GM19240 (cell line): ENCODE measurements at regions not wholly inside any gene's neighbourhood (a gene's known extent, or its start where the extent isn't known, plus 50 kb on each side); places are given as distances from the start of the nearest gene placed in this dataset.
"Not testable (repeated sequence)": the region's sequence is repeated elsewhere in the genome, so short reads cannot be mapped to it uniquely, and the experiment has no call there.

ENCODE experiments used
- DNase-seq: peaks from one replicate; pipeline ENCODE4 v3.0.0; 2011; ENCODE audit warnings: low spot score; ENCODE audit not compliant: insufficient read length

DNA sequence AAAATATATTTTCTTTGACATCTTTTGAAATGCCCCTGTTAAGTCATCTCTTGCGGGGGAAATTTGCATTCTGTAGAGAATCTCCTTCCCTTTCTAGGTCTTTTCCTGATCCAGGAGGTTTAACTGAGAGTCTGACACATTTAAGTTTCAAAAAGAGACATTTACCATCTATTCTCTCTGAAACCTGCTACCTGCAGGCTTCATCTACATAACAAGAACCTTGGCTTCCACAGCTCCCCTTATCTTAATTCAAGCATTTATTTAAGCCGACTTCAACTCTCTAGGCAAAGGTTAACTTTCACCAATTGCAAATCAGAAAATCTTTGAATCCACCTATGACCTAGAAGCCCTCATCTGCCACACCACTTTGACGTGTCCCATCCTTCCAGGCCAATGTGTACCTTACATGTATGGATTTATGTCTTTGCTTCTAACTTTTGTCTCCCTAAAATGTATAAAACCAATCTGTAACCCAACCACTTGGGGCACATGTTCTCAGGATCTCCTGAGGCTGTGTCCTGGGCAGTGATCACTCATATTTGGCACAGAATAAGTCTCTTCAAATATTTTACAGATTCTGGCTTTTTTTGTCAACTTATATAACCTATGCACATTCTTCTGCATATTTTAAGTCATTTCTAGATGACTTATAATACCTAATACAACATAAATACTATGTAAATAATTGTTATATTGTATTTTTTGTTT is 666.7 kb downstream of the UTRN start:
- DNase-seq = no peak

DNA sequence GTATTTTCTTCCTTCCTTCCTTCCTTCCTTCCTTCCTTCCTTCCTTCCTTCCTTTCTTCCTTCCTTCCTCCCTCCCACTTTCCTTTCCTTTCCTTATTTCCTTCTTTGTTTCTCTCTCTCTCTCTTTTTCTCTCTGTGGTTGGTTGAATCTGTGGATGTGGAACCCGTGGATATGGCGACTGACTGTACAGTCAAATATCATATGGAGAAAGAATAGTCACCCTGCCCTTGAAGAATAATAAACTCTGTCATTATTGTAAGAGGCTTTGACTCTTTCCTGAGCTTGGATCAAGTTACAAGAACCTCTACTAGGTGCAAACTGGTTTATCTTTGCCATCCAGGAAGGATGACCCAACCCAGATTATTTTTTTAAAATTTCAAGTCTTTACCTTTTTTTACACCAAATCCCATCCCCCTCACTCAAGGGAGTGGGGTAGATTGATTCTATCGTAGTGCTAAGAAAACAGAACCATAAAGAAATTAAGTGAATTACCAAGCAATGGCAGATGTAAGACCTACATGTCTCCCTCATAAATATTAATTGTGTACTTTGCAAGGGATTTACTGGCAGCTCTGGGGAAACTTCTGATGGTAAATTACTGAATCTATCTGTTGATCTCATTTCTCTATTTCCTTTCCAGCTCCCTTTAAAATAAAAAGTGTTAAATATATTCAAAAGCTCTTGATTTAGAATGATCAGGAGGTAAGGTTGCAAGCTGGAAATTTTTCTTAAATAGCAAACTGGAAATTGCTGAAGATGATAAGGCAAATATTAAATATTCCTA is 667.5 kb downstream of the UTRN start:
- no peak for DNase-seq

DNA sequence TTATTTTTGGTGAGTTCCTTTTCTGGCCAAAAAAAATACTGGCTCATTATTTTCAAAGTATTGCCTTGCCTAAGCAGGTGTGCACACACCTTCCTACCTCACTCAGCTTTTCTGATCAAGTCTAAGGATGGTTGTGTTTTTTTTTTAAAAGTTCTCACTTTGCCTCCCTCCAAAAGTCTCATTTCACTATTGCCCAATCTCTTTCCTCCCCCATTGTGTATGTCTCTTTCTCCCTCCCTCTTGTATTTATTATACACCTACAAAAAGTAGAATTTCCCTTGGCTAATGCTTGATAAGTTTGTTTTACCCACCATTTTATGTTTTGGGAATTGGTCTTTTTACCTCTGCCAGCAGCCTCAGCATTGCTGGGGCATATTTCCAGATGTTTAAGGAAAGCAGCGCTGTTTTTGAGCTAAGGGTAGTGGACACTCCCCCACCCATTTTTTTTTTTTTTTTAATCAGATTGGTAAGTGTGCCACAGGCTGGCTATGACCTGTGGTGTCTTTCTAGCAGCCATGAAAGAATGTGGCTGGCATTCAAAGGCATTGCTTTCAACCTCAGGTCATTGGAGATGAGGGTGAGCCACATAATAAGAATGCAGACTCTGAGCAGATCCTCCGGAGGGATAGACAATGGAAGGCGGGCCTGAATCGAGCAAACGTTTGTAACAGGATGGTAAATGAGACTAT is 668.6 kb downstream of the UTRN start:
- DNase-seq = no peak

DNA sequence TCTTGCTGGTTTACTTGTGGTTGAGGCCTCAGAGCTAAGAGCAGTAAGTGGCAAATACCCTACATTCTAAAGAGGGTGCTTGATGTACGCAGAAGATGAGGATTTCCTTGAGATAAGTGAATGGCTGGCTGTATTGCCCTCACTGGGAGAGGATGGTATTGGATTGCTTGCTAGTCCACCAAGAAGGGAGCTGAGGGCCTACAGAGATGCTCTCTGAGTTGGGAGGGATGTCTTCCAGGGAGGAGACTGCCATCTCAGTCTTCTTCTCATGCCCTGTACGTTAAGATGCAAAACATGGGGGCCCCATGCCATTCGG is 669.1 kb downstream of the UTRN start:
- DNase-seq = no peak

DNA sequence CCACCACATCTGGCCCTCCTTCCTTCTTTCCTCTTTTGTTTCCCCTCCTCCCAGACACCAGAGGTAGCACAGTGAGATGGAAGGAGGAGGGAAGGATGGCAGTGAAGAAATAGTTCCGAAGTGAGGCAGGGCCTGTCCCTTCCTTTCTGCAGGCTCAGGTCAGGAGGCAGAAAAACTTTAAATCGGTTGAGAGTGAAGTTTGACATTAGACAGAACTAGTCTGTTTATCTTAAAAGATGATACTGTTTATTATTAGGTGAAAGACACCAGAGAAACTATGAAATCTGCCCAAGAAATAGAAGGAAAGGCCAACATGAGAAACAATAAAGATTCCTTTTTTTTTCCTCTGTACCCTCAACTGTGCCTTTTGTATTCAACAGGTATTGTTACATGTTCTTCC is 670.3 kb downstream of the UTRN start:
- DNase-seq = no peak

DNA sequence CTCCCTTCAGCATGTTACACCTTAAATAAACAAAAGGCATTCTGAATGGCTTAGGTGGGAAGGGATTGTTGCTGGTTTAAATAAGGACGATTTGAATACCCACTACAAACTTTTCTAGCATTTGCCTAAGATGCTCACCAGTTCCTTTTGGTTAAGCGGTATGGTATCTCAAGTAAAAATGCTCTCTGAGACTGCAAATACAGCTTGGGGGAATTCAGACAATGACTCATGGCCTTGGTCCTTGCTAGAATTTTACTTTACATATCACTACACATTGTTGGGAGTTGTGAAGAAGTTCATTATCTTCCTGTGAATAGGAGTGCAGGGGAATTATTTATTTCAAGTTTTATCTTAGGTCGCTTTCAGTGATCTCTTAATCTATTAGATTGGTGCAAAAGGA is 670.7 kb downstream of the UTRN start:
- no peak for DNase-seq

DNA sequence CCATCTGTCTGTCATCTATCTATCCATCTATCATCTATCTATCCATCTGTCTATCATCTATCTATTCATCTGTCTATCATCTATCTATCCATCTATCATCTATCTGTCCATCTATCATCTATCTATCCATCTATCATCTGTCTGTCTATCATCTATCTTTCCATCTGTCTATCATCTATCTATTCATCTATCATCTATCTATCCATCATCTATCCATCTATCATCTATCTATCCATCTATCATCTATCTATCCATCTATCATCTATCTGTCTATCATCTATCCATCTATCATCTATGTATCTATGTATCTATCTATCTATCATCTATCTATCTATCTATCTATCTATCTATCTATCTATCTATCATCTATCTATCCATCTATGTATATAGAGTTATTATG is 671.6 kb downstream of the UTRN start:
- DNase-seq = not testable (repeated sequence)

DNA sequence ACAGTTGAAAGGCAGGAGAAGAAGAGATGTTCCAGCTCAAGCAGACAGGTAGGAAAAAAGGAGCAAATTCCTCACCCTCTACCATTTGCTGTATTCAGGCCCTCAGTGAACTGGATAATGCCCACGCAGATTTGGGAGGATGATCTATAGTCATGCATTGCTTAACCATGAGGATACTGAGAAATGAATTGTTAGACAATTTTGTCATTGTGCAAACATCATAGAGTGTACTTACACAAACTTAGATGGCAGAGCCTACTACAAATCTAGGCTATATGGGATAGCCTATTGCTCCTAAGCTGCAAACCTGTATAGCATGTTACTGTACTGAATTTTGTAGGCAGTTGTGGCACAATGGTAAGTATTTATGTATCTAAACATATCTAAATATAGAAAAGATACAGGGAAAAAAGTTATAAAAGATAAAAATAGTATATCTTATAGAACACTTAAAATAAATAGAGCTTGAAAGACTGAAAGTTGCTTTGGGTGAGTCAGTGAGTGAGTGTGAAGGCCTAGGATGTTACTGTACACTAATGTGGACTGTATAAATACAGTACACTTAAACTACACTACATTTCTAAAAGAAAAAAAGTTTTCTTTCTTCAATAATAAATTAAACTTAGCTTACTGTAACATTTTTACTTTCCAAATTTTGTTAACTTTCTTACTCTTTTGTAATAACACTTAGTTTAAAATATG is 672.3 kb downstream of the UTRN start:
- no peak for DNase-seq

DNA sequence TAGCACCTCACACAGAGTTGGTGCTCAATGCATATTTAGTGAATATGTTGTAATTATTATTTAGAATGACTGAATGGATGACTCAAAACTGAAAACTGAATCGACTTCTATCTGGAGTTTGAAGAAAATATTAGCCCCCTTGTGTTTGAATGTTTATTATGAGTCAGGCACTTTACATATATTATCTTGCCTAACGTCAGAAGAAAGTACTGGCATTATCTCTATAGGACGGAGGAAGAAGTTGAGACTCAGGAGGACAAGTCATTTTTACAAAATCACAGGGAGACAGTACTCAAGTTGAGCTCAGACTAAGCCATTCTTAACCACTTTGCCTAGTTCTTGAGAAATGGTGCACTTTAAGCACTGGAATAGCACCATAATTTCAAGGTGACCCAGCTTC is 684.0 kb downstream of the UTRN start:
- no peak for DNase-seq

DNA sequence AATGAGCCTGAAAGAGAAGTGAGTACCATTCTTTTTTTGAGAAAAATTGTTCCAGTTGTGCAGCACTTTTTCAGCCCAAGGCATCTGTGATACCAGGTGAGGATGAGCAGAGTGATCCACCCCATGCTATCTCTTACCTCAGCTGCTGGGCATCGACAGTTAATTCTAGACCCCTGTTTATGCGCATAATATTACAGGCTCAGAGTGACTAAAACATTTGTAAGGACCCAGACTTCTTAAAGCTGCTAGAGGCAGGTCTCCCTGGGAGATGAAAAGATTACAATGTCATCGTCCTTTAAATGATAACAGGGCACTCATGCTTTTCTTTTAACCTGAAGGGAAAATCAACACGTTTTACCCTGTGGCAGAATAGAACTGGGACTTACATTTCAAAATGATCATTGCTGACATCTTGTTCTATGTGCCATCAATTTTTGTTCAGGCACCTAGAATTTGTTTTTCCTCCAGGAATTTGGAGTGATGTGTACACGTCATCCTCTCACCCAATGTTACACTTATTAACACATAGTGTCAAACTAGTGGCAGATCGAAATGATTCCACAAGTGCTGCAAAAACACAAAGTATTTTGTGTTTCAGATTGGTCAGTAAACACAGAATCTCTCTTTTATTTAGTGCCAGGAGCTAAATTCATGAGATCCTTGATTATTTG is 684.6 kb downstream of the UTRN start:
- DNase-seq = no peak

DNA sequence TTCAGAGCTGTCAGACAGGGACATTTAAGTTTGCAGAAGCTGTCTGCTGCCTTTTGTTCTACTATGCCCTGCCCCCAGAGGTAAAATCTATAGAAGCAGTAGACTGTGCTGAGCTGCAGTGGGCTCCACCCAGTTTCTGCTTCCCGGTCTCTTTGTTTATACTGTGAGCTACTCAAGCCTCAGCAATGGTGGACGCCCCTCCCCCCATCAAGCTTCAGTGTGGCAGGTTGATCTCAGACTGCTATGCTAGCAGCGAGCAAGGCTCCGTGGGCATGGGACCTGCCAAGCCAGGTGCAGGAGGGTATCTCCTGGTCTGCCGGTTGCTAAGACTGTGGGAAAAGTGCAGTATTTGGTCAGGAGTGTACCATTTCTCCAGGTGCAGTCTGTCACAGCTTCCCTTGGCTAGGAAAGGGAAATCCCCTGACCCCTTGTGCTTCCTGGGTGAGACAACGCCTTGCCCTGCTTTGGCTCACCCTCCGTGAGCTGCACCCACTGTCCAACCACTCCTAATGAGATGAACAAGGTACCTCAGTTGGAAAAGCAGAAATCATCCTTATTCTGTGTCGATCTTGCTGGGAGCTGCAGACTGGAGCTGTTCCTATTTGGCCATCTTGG is 692.2 kb downstream of the UTRN start:
- DNase-seq = not testable (repeated sequence)

DNA sequence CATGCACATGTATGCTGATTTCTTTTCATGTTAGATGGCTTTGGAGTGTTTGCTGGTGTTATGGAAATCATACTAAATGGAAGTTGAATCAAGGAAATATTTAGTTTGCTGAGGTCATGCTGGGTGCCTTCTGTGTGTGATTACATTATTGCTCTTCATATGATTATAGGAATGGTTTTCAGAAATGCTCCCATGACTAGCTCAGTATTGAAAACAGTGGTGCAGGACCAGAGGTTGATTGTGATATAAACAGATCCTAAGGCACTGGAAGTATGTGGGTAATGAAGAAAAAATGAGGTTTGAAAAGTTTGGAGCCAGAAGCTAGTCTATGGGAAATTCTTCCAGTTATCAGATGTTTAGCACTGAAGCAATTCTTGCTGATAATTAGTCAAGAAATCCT is 693.1 kb downstream of the UTRN start:
- DNase-seq = no peak

DNA sequence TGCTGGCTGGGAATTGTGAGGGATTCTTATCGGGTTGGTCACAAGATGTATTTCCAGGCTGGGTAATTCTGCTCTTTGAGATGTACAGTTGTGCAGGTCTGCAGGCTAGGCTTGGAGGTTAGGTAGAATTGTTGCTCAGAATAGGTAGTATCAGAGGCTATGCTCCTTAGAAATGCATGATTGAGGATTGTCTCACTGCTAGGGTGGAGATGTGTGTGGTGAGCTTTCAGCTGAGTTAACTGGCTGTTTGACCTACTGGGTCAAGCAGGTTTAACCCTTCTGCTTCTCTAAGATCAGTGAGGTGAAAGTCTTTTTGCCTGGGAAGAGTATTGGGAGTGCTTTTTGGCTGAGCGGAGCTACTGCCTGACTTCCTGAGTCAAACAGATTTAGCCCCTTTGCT is 701.1 kb downstream of the UTRN start:
- no peak for DNase-seq

DNA sequence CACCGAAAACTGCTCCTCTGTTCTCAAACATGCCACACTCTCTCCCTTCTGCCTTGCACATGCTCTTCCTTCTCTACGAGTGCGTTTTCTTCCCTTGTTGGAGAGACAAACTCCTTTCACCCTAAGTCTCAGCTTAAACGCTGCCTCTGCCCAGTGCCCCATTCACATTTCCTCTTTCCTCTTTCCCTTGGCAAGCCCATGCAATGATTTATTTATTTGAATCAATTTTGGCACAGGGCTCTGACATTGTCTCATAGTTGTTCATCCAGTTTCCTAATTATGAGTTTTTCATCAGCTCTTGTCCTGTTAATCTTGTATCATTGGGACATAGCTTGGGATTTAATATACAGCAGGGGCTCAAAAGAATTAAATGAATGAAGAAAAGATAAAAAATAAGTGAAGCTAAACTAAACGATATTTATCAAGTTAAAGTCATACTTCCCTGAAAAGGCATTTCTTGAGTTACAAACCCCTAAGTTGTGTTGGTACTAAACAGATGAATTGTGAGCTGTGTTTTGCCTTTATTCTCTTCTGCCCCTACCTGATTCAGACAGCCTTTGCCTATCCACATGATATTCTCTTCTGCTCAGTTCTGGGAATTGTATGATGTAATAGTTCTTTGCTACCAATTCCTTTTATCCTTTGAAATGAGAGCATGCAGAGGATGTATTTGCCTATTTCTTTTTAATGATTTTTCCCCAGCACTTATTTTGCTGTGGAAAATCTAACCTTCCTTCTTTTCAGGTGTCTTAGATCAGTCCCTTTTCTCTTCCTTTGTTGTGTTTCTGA is 704.4 kb downstream of the UTRN start:
- DNase-seq = no peak

DNA sequence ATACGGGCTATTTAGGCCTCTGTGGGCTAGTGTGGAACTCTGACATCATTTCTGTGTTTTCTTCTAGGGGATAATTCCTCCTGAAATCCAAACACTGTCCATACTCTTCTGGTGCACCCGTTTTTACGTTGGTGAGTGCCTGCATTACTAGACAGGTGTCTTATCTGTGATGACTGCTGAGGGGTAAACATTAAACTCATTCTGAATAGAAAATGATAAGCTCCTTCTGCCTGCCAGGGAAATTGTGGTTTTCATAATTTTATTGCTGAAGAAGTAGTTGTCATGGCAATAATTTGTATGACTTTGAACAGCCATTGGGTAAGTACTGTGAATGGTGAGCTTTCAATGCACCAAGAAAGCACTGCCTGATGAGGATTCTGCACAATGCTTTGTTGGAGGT is 705.6 kb downstream of the UTRN start:
- DNase-seq = no peak

DNA sequence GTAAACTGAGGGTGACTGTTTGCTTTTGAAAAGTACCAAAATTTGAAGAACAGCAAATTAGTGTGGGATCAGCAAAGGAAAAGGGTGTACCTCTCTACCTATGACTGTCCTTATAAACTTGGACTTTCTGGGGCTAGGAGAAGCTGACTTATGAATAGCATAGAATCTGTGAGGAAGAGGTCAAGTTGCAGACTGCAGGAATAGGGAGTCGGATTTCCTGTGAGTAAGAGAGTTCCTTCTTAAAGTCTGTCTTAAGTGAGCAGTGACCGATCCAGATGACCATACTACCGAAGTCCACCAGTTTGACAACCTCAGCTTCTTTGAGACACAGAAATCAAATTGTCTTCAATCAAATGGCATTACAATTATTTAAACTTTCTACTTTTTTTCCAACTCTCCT is 708.7 kb downstream of the UTRN start:
- no peak for DNase-seq

DNA sequence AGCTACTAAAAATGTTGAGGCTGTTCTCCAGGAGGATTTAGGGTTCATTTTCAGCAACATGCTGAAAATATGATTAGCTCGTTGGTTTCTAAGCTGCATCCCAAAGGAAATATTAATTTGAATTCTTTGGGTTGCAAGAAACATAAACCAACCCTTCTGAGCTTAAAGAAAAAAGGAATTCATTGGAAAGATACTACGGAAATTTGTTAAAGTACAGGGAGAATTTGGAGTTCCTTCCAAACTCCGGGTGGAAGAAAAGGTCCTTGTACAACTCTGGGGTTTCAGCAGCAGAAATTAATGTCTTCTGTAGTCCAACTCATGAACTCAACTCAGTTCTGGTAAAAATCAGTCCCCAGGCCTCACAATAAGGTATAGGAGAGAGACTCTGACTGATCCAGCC is 712.9 kb downstream of the UTRN start:
- no peak for DNase-seq

DNA sequence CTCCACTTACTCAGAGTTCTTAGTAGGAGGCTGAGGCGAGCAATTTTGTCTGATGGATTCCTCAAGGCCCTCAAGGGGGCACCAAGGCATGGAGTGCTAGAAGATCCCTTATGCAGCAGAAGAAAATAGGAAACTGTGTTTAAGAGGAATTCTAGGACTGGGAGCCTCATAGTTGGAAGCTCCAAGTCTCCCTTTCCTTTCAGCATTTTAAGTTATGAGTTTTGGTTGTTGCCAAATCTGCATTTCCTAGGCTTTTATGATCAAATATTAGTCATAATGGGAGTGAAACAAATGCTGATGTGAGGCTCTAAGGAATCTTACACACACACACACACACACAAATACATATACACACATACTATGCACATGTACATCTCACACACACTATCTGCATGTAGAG is 714.0 kb downstream of the UTRN start:
- DNase-seq = no peak

DNA sequence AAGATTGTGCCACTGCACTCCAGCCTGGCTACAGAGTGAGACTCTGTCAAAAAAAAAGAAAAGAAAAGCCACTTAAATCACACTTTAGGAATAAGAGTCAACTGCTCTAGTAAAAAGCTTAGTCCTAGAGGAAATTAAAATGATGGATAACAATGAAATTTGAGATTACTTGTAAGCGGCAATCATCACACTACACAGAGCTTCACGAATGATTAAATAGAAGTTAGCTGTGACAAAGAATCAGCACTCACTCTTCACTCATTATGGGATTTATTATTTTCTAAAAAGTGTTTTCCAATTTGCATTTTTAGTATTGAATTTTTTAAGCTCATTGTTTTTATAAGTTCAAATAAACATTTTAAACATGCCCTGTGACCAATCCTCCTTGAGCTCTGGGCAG is 718.0 kb downstream of the UTRN start:
- no peak for DNase-seq

DNA sequence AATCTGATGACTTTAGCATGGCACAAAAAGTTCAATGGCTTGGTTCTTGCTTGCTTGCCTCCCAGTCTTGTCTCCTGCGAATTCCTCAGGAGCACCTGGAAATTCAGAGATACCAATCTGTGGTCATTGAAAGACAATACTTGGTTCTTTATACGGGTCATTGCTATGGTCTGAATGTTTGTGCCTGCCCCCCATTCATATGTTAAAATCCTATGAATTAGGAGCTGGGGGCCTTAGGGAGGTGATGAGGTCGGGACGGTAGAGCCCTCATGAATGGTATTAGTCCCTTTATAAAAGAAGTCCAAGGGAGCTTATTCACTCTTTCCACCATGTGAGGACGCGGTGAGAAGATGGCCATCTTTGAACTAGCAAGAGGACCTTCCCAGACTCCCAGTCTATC is 721.8 kb downstream of the UTRN start:
- DNase-seq = no peak
